Subcutaneous abdominal adipose tissue (tissue), 5 donors: ENCODE measurements at regions not wholly inside any gene's neighbourhood (a gene's known extent, or its start where the extent isn't known, plus 50 kb on each side); places are given as distances from the start of the nearest gene placed in this dataset.

ENCODE experiments used
- H3K27ac ChIP-seq: one replicate; pipeline ENCODE4 v1.7.0; 2013; ENCODE audit warnings: low read depth, mild to moderate bottlenecking, inconsistent platforms, low read length, moderate library complexity
- H3K27me3 ChIP-seq, 5 donors: one replicate each; pipeline ENCODE4 v1.7.0; 2013; ENCODE audit warnings: low read length in 5 of 5, inconsistent platforms in 1 of 5; ENCODE audit not compliant: control insufficient read depth in 5 of 5, insufficient read depth in 4 of 5
- H3K36me3 ChIP-seq, 5 donors: one replicate each; pipeline ENCODE4 v1.7.0; 2013; ENCODE audit warnings: low read length in 5 of 5; ENCODE audit not compliant: control insufficient read depth in 5 of 5, insufficient read depth in 5 of 5
- H3K4me1 ChIP-seq, 5 donors: one replicate each; pipeline ENCODE4 v1.7.0; 2013; ENCODE audit warnings: low read length in 5 of 5, mild to moderate bottlenecking in 3 of 5, moderate library complexity in 1 of 5; ENCODE audit not compliant: control insufficient read depth in 5 of 5, insufficient read depth in 5 of 5
- H3K4me3 ChIP-seq, 5 donors: one replicate each; pipeline ENCODE4 v1.7.0; 2013; ENCODE audit warnings: low read length in 5 of 5, low read depth in 1 of 5
- H3K9ac ChIP-seq, 5 donors: one replicate each; pipeline ENCODE4 v1.7.0; 2013; ENCODE audit warnings: low read length in 5 of 5, mild to moderate bottlenecking in 4 of 5, moderate library complexity in 3 of 5
- H3K9me3 ChIP-seq, 5 donors: one replicate each; pipeline ENCODE4 v1.7.0; 2013; ENCODE audit warnings: low read length in 5 of 5; ENCODE audit not compliant: control insufficient read depth in 5 of 5
- donor health status: healthy.
- donor health status: healthy.
- donor health status: healthy.
- donor health status: healthy.
- donor health status: healthy.

GRCh38 chr16:59067205-59067604 lies 333.1 kb upstream of the GOT2 start:
- no peak overlapping the region for H3K27ac ChIP-seq
- no peaks in the 10 kb centered on the region for H3K27me3 ChIP-seq

GRCh38 chr16:59060207-59060606 lies 326.1 kb upstream of the GOT2 start:
- Histone ChIP-seq H3K9me3 (no peaks in the 10 kb centered on the region), H3K4me1 (no peaks in the 10 kb centered on the region), H3K4me3 (no peak overlapping the region), H3K36me3 (no peaks in the 10 kb centered on the region), H3K27ac (no peak overlapping the region), H3K9ac (no peak overlapping the region), H3K27me3 (no peaks in the 10 kb centered on the region)

More at GRCh38 chr16:59067205-59067604, 333.1 kb upstream of the GOT2 start:
- Histone ChIP-seq H3K36me3 (no peaks in the 10 kb centered on the region), H3K9ac (no peak overlapping the region), H3K4me1 (peaks cover 0 to 3% (median 0%) of the 10 kb centered on the region in 5 donors), H3K4me3 (no peak overlapping the region), H3K9me3 (peaks cover 0 to 8% (median 4%) of the 10 kb centered on the region in 5 donors)

- no peak overlapping the region for H3K4me3 ChIP-seq
- no peaks in the 10 kb centered on the region for H3K4me1 ChIP-seq
- no peaks in the 10 kb centered on the region for H3K9me3 ChIP-seq
- H3K27me3 ChIP-seq: no peaks in the 10 kb centered on the region
- H3K36me3 ChIP-seq: no peaks in the 10 kb centered on the region
- H3K27ac ChIP-seq: no peak overlapping the region
- H3K9ac ChIP-seq: no peak overlapping the region
These were observed 324.1 kb upstream of the GOT2 start for GRCh38 chr16:59058250-59058649.

- Histone ChIP-seq H3K9me3 (no peaks in the 10 kb centered on the region), H3K36me3 (no peaks in the 10 kb centered on the region), H3K27me3 (no peaks in the 10 kb centered on the region)
These were observed 319.8 kb upstream of the GOT2 start for GRCh38 chr16:59053911-59054310.

GRCh38 chr16:59052231-59052630 lies 318.1 kb upstream of the GOT2 start:
- H3K9ac ChIP-seq: no peak overlapping the region
- H3K27ac ChIP-seq: no peak overlapping the region
- H3K36me3 ChIP-seq: no peaks in the 10 kb centered on the region
- no peaks in the 10 kb centered on the region for H3K27me3 ChIP-seq
- no peaks in the 10 kb centered on the region for H3K9me3 ChIP-seq
- no peaks in the 10 kb centered on the region for H3K4me1 ChIP-seq
- H3K4me3 ChIP-seq: no peak overlapping the region

More at GRCh38 chr16:59053911-59054310, 319.8 kb upstream of the GOT2 start:
- Histone ChIP-seq H3K4me1 (no peaks in the 10 kb centered on the region), H3K27ac (no peak overlapping the region), H3K4me3 (no peak overlapping the region), H3K9ac (no peak overlapping the region)

- Histone ChIP-seq H3K9ac (no peak overlapping the region), H3K27me3 (no peaks in the 10 kb centered on the region), H3K4me3 (no peak overlapping the region), H3K4me1 (no peaks in the 10 kb centered on the region), H3K27ac (no peak overlapping the region), H3K36me3 (no peaks in the 10 kb centered on the region), H3K9me3 (no peaks in the 10 kb centered on the region)
These were observed 314.8 kb upstream of the GOT2 start for GRCh38 chr16:59048876-59049275.

GRCh38 chr16:59047114-59047513 lies 313.0 kb upstream of the GOT2 start:
- Histone ChIP-seq H3K4me1 (no peaks in the 10 kb centered on the region), H3K27me3 (no peaks in the 10 kb centered on the region), H3K36me3 (no peaks in the 10 kb centered on the region), H3K4me3 (no peak overlapping the region), H3K9ac (no peak overlapping the region), H3K27ac (no peak overlapping the region), H3K9me3 (no peaks in the 10 kb centered on the region)

GRCh38 chr16:59046335-59046734 lies 312.2 kb upstream of the GOT2 start:
- no peaks in the 10 kb centered on the region for H3K9me3 ChIP-seq
- no peak overlapping the region for H3K4me3 ChIP-seq
- no peaks in the 10 kb centered on the region for H3K27me3 ChIP-seq
- no peaks in the 10 kb centered on the region for H3K4me1 ChIP-seq
- no peak overlapping the region for H3K9ac ChIP-seq
- H3K36me3 ChIP-seq: no peaks in the 10 kb centered on the region
- no peak overlapping the region for H3K27ac ChIP-seq

- no peaks in the 10 kb centered on the region for H3K9me3 ChIP-seq
- no peak overlapping the region for H3K9ac ChIP-seq
- no peak overlapping the region for H3K27ac ChIP-seq
- H3K36me3 ChIP-seq: no peaks in the 10 kb centered on the region
- H3K4me3 ChIP-seq: no peak overlapping the region
- no peaks in the 10 kb centered on the region for H3K4me1 ChIP-seq
- H3K27me3 ChIP-seq: no peaks in the 10 kb centered on the region
These were observed 311.4 kb upstream of the GOT2 start for GRCh38 chr16:59045501-59045900.

GRCh38 chr16:59044616-59045015 lies 310.5 kb upstream of the GOT2 start:
- Histone ChIP-seq H3K27me3 (no peaks in the 10 kb centered on the region), H3K4me3 (no peak overlapping the region), H3K9ac (no peak overlapping the region), H3K9me3 (no peaks in the 10 kb centered on the region), H3K27ac (no peak overlapping the region), H3K4me1 (no peaks in the 10 kb centered on the region), H3K36me3 (no peaks in the 10 kb centered on the region)

GRCh38 chr16:59042301-59042700 lies 308.2 kb upstream of the GOT2 start:
- H3K4me1 ChIP-seq: peaks cover 0 to 3% (median 0%) of the 10 kb centered on the region in 5 donors
- no peak overlapping the region for H3K9ac ChIP-seq
- no peaks in the 10 kb centered on the region for H3K9me3 ChIP-seq
- H3K27me3 ChIP-seq: no peaks in the 10 kb centered on the region
- no peak overlapping the region for H3K27ac ChIP-seq
- H3K4me3 ChIP-seq: no peak overlapping the region
- H3K36me3 ChIP-seq: no peaks in the 10 kb centered on the region
